Common myeloid progenitor, CD34-positive (primary cell): ENCODE measurements at regions not wholly inside any gene's neighbourhood (a gene's known extent, or its start where the extent isn't known, plus 50 kb on each side); places are given as distances from the start of the nearest gene placed in this dataset.
"Not testable (repeated sequence)": the region's sequence is repeated elsewhere in the genome, so short reads cannot be mapped to it uniquely, and the experiment has no call there.

Experiments used
- CTCF ChIA-PET: fragments of 350-600 bp; sonication (Branson Sonifier 250); formaldehyde crosslinking; loops from one replicate; lab custom pipeline; 2021; ENCODE audit warnings: antibody characterized with exemption; lab: Charles Lee
- POLR2A ChIA-PET: fragments of 350-600 bp; sonication (Branson Sonifier 250); formaldehyde crosslinking; loops from one replicate; lab custom pipeline; 2021; ENCODE audit warnings: antibody characterized with exemption; lab: Charles Lee
- DNase-seq, 3 donors: peaks; one replicate each; pipeline versions ENCODE4 v3.0.0 to v3.0.0-alpha.2; 2013
- H3K27ac ChIP-seq, 2 experiments: 1 replicate in 1 of 2; 2 replicates in 1 of 2; pipeline ENCODE4 v1.7.0; 2013; ENCODE audit warnings: inconsistent platforms in 2 of 2, low read length in 2 of 2, mild to moderate bottlenecking in 2 of 2, low read depth in 1 of 2, moderate library complexity in 1 of 2; ENCODE audit not compliant: severe bottlenecking in 2 of 2, insufficient read depth in 1 of 2, poor library complexity in 1 of 2
- H3K27me3 ChIP-seq, 5 experiments: replicated peaks in 2 of 5; 1 replicate in 3 of 5; 2 replicates in 2 of 5; pipeline versions ENCODE4 v1.6.1 to v1.7.0; 2013; ENCODE audit warnings: low read length in 4 of 5, mild to moderate bottlenecking in 2 of 5, moderate library complexity in 2 of 5, inconsistent platforms in 1 of 5; ENCODE audit not compliant: insufficient read depth in 5 of 5, control insufficient read depth in 4 of 5
- H3K36me3 ChIP-seq, 4 experiments: 1 replicate in 2 of 4; 2 replicates in 2 of 4; pipeline versions ENCODE4 v1.6.1 to v1.7.0; 2013; ENCODE audit warnings: low read length in 3 of 4, control low read depth in 1 of 4, mild to moderate bottlenecking in 1 of 4; ENCODE audit not compliant: control insufficient read depth in 4 of 4, insufficient read depth in 4 of 4
- H3K4me1 ChIP-seq, 4 experiments: 1 replicate in 3 of 4; 2 replicates in 1 of 4; pipeline versions ENCODE4 v1.6.1 to v1.7.1; 2013; ENCODE audit warnings: low read length in 3 of 4, mild to moderate bottlenecking in 3 of 4, control low read depth in 1 of 4, inconsistent platforms in 1 of 4, moderate library complexity in 1 of 4; ENCODE audit not compliant: control insufficient read depth in 4 of 4, insufficient read depth in 4 of 4; ENCODE audit errors: control extremely low read depth in 1 of 4
- H3K4me3 ChIP-seq, 7 experiments: 1 replicate in 4 of 7; 2 replicates in 3 of 7; pipeline versions ENCODE4 v1.5.1 to v1.7.0; 2013; ENCODE audit warnings: mild to moderate bottlenecking in 7 of 7, low read length in 6 of 7, moderate library complexity in 6 of 7, inconsistent platforms in 2 of 7, low read depth in 2 of 7, control low read depth in 1 of 7; ENCODE audit not compliant: insufficient read depth in 4 of 7, control insufficient read depth in 1 of 7; ENCODE audit errors: extremely low read depth in 1 of 7
- H3K9me3 ChIP-seq, 5 experiments: 1 replicate in 4 of 5; 2 replicates in 1 of 5; pipeline versions ENCODE4 v1.6.1 to v1.7.1; 2013; ENCODE audit warnings: low read length in 4 of 5, mild to moderate bottlenecking in 2 of 5, inconsistent platforms in 1 of 5, low read depth in 1 of 5, moderate library complexity in 1 of 5; ENCODE audit not compliant: control insufficient read depth in 4 of 5, insufficient read depth in 2 of 5; ENCODE audit errors: control extremely low read depth in 1 of 5
- WGBS: methylation state at CpG from one replicate; pipeline ENCODE4 v1.1.5; 2013; ENCODE audit not compliant: insufficient coverage; 5-methylcytosine and 5-hydroxymethylcytosine counted together

- Histone ChIP-seq H3K36me3 (no peaks in the 10 kb centered on the region), H3K27ac (no peak overlapping the region), H3K4me3 (no peak overlapping the region), H3K4me1 (no peaks in the 10 kb centered on the region), H3K27me3 (no peaks in the 10 kb centered on the region), H3K9me3 (peaks cover 0 to 8% (median 0%) of the 10 kb centered on the region in 5 experiments)
- CTCF ChIA-PET: interaction anchor here (0.7 kb wide), 1 partner anchor 10 kb away, joined by 3 read pairs; no protein-coding TSS in a partner anchor
- WGBS: 100% methylated on average over 2 of the region's 3 CpGs
- POLR2A ChIA-PET: no interaction called here
- no peak for DNase-seq
Measured at GRCh38 chr5:57085306-57086081, 88.4 kb upstream of the GPBP1 start.

- H3K27me3 ChIP-seq, CTCF ChIA-PET, POLR2A ChIA-PET, H3K4me1 ChIP-seq, H3K36me3 ChIP-seq, H3K4me3 ChIP-seq, H3K9me3 ChIP-seq, DNase-seq, H3K27ac ChIP-seq: not testable (repeated sequence)
- no CpG with 5 or more reads among the region's 1 CpG for WGBS
Measured at GRCh38 chr5:57087947-57088346, 85.9 kb upstream of the GPBP1 start.

- Histone ChIP-seq H3K27me3 (no peaks in the 10 kb centered on the region), H3K4me3 (no peak overlapping the region), H3K27ac (no peak overlapping the region), H3K36me3 (no peaks in the 10 kb centered on the region), H3K9me3 (peaks cover 0 to 12% (median 9%) of the 10 kb centered on the region in 5 experiments), H3K4me1 (no peaks in the 10 kb centered on the region)
- DNase-seq: no peak
- ChIA-PET CTCF (interaction anchor here (0.8 to 1.0 kb wide), 2 partner anchors 20 to 177 kb away, joined by 3 read pairs; no protein-coding TSS in a partner anchor), POLR2A (no interaction called here)
- 96% methylated on average over 5 of the region's 10 CpGs for WGBS
Measured at GRCh38 chr5:57094753-57095683, 78.8 kb upstream of the GPBP1 start.

- no peak overlapping the region for H3K4me3 ChIP-seq
- H3K27ac ChIP-seq: no peak overlapping the region
- no peaks in the 10 kb centered on the region for H3K36me3 ChIP-seq
- POLR2A ChIA-PET: no interaction called here
- no peaks in the 10 kb centered on the region for H3K4me1 ChIP-seq
- 88% methylated on average over 3 of the region's 8 CpGs for WGBS
- peaks cover 0 to 12% (median 9%) of the 10 kb centered on the region in 5 experiments for H3K9me3 ChIP-seq
- DNase-seq: peak in 2 of 3 donors; percentile 8 to 33
- no peaks in the 10 kb centered on the region for H3K27me3 ChIP-seq
- CTCF ChIA-PET: no interaction called here
Measured at GRCh38 chr5:57097526-57097925, 76.3 kb upstream of the GPBP1 start.

GRCh38 chr5:57102189-57102904 lies 71.5 kb upstream of the GPBP1 start:
- Histone ChIP-seq H3K9me3 (peaks cover 0 to 7% (median 6%) of the 10 kb centered on the region in 5 experiments), H3K4me3 (no peak overlapping the region), H3K36me3 (no peaks in the 10 kb centered on the region), H3K27ac (no peak overlapping the region), H3K27me3 (no peaks in the 10 kb centered on the region), H3K4me1 (no peaks in the 10 kb centered on the region)
- CTCF ChIA-PET: no interaction called here
- 80% methylated on average over 2 of the region's 8 CpGs for WGBS
- POLR2A ChIA-PET: no interaction called here
- DNase-seq: no peak

- no peak for DNase-seq
- CTCF ChIA-PET: no interaction called here
- H3K27ac ChIP-seq: no peak overlapping the region
- no peaks in the 10 kb centered on the region for H3K4me1 ChIP-seq
- H3K36me3 ChIP-seq: no peaks in the 10 kb centered on the region
- H3K9me3 ChIP-seq: peaks cover 0 to 2% (median under 1%) of the 10 kb centered on the region in 5 experiments
- POLR2A ChIA-PET: no interaction called here
- no peak overlapping the region for H3K4me3 ChIP-seq
- H3K27me3 ChIP-seq: no peaks in the 10 kb centered on the region
Measured at GRCh38 chr5:57102905-57103255, 71.0 kb upstream of the GPBP1 start.
